Middle frontal gyrus (tissue), 1 donor: ENCODE measurements at regions not wholly inside any gene's neighbourhood (a gene's known extent, or its start where the extent isn't known, plus 50 kb on each side); places are given as distances from the start of the nearest gene placed in this dataset.
A peak's percentile ranks its signal among the peaks of the same experiment; 100 is the strongest.
"Not testable (repeated sequence)": the region's sequence is repeated elsewhere in the genome, so short reads cannot be mapped to it uniquely, and the experiment has no call there.

Experiments
- DNase-seq: peaks from one replicate; pipeline ENCODE4 v3.0.0-alpha.2; 2015; ENCODE audit warnings: low spot score; ENCODE audit errors: extremely low spot score

GRCh38 chr14:87252103-87252502, 740.9 kb downstream of the GALC start:
- DNase-seq = no peak

DNA sequence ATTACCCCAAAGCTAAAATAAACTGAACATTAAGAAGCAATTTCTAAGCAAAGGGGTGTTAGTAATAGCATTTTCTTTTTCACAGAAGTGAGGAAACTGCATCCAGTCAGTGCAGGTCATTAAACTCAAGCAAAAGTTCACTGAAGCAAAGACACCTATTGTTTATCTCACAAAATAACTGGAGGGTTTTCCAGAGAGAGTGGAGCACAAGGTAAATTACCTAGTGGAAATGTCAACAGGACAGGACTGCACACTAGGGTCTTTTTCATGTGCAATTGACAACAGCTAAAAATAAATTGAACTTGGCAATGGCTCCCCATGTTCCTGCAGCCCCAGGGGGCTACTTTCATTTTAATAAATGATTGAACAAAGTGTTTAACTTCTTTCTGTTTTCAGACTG, 742.0 kb downstream of the GALC start:
- DNase-seq = no peak

DNA sequence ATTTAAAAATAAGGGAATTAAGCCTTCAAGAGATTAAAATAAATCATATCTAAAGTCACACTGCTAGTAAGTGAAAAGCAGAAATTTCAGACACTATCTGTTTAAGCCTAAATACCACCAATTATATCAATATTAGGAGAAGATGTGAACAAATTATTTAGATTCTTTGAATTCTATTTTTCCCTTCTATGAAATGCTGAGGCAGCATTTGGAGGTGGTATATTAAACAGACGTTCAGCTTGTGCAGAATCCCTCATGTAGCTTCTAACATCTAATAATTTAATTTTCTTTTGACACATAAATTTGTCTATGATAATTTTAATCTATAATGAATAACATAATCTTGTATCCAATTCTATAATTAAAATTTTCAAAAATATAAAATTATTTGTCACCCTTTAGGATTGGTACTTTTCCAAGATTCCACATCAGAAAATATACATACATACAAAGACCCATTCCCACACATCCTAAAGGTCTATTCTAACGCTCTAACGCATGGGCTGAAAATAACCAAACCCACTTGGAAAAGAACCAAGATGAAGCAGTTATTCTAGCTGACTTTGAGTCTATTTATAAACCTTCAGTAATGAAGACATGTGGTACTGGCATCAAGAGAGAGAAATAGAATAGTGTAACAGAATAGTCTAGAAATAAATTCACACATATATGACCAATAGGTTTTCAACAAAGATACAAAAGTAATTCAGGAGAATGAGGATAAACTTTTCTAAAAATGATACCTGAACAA, 751.8 kb downstream of the GALC start:
- DNase-seq = no peak

- DNase-seq = not testable (repeated sequence)
Observed at GRCh38 chr14:87240319-87240718, 752.7 kb downstream of the GALC start.

- no peak for DNase-seq
Observed at GRCh38 chr14:87233806-87234384, 759.1 kb downstream of the GALC start.

- no peak for DNase-seq
Observed at GRCh38 chr14:87233266-87233665, 759.7 kb downstream of the GALC start.

GRCh38 chr14:87231336-87232026, 761.5 kb downstream of the GALC start:
- DNase-seq = no peak

DNA sequence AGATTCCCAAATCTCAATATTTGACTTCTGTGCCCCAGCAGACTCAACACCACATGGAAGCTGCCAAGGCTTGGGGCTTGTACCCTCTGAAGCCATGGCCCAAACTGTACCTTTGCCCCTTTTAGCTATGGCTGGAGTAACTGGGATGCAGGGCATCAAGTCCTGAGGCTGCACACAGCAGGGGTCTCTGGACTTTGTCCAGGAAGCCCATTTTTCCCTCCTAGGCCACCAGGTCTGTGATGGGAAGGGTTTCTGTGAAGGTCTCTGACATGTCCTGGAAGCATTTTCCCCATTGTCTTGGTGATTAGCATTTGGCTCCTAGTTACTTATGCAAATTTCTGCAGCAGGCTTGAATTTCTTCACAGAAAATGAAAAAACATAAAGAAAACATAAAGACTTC, 762.3 kb downstream of the GALC start:
- DNase-seq = no peak

- no peak for DNase-seq
Observed at GRCh38 chr14:87229131-87229530, 763.9 kb downstream of the GALC start.

DNA sequence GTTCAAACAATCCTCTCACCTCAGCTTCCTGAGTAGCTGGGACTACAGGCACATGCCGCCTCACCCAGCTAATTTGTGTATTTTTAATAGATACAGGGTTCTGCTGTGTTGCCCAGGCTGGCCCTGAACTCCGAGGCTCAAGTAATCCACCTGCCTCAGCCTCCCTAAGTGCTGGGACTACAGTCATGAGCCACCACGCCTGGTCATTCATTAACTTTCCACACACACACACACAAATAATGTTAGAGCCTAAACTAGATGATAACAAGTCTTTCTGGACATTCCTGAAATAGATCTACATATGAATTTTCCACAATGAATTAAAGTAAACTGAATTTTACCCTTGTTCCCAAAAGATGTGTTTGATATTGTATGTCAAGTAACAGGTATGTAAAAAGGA, 776.0 kb downstream of the GALC start:
- DNase-seq = no peak

DNA sequence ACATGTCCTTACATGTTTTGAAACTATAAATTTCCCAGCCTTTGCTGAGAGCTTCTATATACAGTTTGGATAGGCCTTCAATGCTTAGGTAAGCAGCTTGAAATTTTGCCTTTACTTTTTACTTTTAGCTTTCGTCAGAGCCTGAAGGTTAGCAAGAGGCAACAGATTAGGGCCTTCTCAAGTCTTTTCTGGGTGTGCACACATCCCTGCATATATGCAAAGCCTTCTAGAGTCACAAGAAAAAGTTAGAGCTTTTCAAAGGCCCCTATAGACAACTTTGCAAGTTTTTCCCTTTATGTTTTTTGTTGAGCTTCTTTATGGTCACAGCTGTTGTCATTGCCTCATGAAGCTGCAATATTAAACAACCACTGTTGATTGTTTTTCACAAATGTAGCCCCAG, 778.4 kb downstream of the GALC start:
- no peak for DNase-seq

DNA sequence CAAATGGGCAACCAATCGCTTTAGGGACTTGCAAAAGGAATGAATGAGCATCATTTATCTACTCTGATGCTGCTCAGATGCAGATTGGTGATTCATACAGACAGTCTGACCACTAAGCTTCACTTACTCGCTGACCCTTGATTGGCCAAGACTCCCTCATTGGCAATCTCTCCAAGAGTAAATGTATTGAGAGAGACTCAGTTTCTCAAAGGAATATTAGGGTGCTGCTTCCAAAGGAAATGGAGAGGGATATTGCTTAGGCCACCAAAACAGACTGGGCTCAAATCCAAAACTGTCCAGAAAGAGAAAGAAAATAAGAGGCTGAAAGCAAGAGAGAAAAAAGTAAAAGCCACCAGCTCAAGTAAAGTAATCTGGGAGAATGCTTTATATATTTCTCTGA, 785.2 kb downstream of the GALC start:
- no peak for DNase-seq

DNA sequence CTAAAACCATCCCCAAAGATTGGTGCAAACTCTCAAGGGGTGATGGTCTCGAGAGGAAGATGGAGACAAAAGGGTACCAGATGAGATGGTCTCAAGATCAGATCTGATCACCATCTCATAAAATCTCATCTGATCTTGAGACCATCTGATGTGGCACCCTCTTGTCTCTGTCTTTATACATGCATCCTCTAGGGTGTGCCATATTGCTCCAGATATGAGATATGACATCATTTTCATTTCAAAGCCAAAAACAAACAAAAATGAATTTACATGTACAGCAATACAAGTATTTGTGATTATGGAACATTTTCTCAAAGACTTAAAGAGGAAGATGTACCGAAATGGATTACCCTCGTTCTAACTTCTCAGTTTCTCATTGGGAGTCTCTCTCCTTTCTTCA, 787.2 kb downstream of the GALC start:
- DNase-seq = no peak

- no peak for DNase-seq
Observed at GRCh38 chr14:87203346-87203745, 789.6 kb downstream of the GALC start.

GRCh38 chr14:87199381-87199780, 793.6 kb downstream of the GALC start:
- DNase-seq = peak; percentile 13

DNA sequence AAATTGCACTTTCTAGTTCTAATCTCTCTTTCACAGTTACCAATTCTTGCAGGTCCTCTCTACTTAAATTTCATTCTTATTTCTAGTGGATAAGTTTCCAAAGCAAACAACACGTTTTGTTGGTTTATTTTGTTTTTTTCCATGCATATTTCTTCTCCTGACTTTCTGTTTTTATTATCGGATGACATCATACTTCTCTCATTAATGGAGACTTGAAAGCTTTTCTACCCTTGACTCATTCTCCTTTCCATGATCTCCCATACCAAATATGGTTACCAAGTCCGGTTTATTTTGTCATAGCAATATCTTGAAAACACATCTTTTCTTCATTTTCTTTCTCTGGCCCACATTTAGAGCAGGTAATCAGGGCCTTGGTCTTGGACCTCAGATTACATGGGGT, 796.5 kb downstream of the GALC start:
- no peak for DNase-seq

DNA sequence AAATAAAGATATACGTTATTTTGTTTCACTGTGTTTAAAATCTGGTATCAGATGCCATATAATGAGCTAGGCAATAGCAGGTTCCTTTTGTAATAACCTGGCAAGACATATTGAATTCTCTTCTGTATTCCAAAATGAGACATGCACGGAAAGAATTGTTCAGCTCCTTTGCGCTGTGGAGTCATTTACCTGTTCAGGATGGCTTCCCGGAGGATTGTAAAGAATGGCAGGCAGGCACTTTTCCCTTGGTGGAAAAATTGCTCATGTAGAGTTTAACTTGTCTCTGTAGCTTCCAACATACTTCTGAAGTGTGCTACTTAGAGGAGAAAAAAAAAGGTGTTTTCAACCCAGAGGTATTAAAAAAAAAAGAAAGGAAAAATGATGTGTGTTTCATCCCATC, 805.2 kb downstream of the GALC start:
- no peak for DNase-seq

GRCh38 chr14:87186737-87187136, 806.2 kb downstream of the GALC start:
- no peak for DNase-seq

- no peak for DNase-seq
Observed at GRCh38 chr14:87185961-87186560, 806.9 kb downstream of the GALC start.

- DNase-seq = no peak
Observed at GRCh38 chr14:87184180-87184579, 808.8 kb downstream of the GALC start.

DNA sequence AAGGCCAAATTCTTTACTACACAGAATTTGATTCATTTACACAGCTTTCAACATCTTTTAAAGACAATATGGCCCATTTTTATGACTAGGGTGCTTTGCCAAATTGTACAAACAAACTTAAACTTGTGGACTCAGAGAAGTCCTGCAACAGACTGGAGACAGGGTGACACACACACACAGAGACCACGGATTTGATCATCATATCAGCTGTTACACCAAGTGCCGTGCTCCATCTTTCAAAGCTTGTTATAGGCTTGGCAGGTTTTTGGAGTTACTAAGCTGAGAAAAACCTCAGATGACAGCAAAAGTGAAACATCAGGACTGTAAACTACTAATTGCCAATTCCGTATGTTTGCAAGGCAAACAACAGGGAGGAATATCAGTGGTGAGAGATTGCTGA, 811.7 kb downstream of the GALC start:
- DNase-seq = no peak

DNA sequence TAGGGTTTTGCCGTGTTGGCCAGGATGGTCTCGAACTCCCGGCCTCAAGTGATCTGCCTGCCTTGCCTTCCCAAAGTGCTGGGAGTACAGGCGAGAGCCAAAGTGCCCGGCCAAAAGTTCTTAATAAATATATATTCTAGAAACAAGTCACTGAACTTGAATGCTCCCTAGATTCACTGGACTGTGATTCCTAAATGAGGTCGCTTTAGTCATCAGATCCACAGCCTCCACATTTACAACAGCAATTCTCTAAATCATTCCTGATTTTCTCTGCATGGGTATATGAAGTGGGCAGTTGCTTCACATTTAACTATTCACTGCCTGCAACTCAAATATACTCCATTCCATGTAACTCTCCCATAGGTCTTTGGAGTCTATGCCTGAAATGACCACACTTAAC, 813.0 kb downstream of the GALC start:
- DNase-seq = no peak
